GM19455 (cell line): ENCODE measurements at regions not wholly inside any gene's neighbourhood (a gene's known extent, or its start where the extent isn't known, plus 50 kb on each side); places are given as distances from the start of the nearest gene placed in this dataset.
"Not testable (repeated sequence)": the region's sequence is repeated elsewhere in the genome, so short reads cannot be mapped to it uniquely, and the experiment has no call there.

Experiments used
- ATAC-seq: cut with Tn5 transposase; IDR thresholded peaks from one replicate; pipeline ENCODE4 v1.9.1; 2021; ENCODE audit not compliant: unreplicated experiment

DNA sequence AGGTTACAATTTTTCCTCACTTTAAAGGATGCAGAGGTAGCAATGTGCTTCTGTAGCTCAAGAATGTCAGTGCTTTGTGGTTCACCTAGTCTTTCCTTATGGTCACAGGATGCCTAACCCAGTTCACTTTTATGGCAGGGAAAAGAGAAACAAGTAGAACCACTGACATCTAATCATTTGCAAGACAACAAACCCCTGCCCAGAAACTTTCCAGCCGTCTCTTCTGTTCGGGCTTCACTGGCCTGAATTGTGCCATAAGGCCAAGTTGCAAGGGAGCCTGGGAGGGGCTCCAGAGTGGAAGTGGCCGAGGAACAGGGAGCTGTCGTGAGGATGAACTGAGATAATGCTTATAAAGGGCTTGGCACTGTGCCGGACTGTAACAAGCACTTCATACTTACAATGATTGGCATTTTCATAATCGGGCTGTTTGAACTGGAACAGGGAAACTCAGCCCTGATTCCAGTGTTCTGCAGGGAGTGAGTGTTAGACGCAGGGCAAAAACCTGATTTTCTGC, 212.6 kb downstream of the BCAS1 start:
- no peak for ATAC-seq

GRCh38 chr20:53856300-53857295, 213.8 kb downstream of the BCAS1 start:
- no peak for ATAC-seq

DNA sequence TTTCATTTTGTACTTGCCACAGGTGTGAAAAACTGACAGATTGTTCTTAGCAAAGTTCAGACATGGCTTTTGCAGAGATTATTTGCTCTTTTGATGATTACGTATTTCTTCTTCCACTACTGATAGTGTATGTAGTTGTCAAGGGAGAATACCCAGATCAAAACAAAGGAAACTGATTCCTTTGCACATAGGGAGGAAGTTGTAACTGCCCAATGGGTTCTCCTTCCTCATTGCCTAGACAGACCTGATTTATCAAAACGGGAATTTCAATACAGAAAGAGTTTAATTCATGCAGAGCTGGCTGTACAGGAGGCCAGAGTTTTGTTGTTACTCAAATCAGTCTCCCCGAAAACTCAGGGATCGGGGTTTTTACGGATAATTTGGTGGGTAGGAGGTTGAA, 214.7 kb downstream of the BCAS1 start:
- no peak for ATAC-seq

- ATAC-seq, result not testable (repeated sequence)
Observed at GRCh38 chr20:53854609-53854926, 215.8 kb downstream of the BCAS1 start.

GRCh38 chr20:53853111-53853713, 217.2 kb downstream of the BCAS1 start:
- ATAC-seq, result no peak

DNA sequence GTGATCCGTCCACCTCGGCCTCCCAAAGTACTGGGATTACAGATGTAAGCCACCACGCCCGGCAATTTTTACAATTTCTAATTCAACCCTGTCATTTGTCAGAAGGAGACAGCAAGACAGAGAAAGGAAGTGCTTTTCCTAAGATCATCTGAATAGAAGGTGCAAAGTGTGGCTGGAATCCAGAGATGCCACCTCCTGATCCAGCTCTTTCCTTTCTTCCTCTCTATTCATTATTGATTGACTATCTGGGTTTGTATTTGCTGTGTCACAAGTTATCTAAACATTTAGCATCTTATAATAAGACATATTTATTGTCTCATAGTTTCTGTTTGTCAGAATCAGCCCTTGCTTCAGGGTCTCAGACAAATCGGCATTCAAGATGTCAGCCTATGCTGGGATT, 217.7 kb downstream of the BCAS1 start:
- ATAC-seq, result no peak

DNA sequence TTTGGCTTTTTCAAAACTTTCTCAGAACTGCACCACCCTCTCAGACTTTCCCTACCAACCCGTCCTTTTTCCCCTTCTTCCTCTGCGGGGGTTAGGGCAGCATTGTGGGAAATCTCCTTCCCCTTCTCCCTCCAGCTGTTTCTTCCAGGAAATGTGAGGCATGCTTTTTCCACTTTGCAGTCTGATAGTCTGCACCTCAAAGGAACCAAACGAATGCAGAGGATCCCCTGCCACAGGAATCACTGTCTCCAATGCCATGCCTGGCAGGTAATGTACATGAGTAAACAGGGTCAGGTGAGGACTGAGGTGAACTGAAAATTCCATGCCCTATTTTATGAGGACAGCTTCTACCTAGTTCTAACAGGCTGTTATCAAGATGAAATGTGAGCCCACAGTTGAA, 218.4 kb downstream of the BCAS1 start:
- ATAC-seq, result no peak

DNA sequence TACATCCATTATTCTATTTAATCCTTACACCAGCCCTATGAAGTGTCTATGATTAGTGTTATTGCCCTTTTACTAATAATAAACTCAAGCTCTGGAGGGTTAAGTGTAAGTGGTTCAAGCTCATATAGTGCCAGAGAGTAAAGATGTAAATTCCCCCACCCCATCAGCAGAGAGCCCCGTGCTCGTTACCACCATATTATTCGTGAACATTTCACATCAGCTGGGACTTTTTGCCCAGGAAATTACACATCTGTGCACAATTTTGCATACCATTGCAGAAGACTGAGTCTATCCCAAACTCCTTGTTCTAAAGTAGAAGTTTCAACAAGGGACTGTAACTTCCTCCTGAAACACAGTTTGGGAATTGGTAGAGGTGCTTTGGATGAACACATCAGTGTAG, 220.1 kb downstream of the BCAS1 start:
- ATAC-seq, result no peak

- no peak for ATAC-seq
Observed at GRCh38 chr20:53849471-53850059, 220.8 kb downstream of the BCAS1 start.

- no peak for ATAC-seq
Observed at GRCh38 chr20:53848304-53848703, 222.1 kb downstream of the BCAS1 start.

- no peak for ATAC-seq
Observed at GRCh38 chr20:53847837-53848170, 222.6 kb downstream of the BCAS1 start.

DNA sequence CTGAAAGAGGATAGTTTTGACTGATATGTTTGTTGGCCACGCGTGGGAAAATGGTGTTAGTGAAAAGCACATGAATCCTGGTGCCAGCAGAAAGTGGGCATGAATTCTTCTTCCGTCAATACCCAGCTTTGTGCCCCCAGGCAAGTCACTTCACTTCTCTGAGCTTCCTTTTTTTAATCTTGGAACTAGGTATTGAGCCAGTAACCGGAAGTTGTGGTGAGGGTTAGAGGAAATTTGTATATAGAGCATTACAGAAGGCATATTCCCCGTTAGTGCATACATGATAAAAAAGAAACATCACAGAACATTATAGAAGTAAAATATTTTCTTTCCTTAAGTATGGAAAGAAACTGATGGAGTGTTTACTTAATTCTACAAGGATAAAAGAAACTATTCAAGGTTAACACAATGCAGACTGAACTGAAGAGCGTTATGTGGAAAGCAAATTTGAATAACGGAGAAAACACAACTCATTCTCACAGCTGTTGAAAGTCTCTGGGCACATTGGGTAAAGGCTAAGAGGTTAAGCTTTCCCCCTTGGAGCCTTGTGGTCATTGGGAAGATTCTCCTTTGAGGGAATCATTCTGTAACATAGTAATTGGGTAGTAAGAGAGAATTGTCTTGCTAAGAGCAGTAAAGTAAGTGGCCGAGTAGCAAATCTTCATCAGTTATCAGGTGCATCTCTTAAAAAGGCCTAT, 223.1 kb downstream of the BCAS1 start:
- no peak for ATAC-seq

- ATAC-seq, result no peak
Observed at GRCh38 chr20:53846640-53847039, 223.8 kb downstream of the BCAS1 start.

DNA sequence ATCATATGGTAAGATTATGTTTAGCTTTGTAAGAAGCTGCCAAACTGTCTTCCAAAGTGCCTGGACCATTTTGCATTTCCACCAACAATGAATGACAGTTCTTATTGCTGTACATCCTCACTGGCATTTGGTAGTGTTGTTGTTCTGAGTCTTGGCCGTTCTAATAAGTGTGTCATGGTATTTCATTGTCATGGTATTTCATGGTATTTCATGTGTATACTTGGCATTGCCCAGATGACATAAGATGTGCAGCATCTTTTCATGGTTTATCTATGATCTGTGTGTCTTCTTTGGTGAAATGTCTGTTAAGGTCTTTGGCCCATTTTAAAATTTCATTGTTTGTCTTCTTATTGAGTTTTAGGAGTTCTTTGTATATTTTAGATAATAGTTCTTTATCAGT, 224.4 kb downstream of the BCAS1 start:
- ATAC-seq, result no peak

- no peak for ATAC-seq
Observed at GRCh38 chr20:53844259-53844658, 226.1 kb downstream of the BCAS1 start.

GRCh38 chr20:53843645-53844044, 226.7 kb downstream of the BCAS1 start:
- ATAC-seq, result no peak

- no peak for ATAC-seq
Observed at GRCh38 chr20:53842301-53843099, 227.9 kb downstream of the BCAS1 start.

DNA sequence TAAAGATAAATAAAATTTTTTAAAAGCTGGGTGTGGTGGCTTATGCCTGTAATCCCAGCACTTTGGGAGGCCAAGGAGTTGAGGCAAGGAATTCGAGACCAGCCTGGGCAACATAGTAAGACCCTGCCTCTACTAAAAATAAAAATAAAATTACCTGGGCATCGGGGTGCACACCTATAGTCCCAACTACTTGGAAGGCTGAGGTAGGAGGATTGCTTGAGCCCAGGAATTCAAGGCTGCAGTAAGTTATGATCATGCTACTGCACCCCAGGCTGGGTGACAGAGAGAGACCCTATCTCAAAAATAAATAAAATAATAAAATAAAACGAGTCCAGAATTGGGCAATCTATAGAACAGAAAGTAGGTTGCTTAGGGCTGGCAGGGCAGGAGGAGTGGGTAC, 228.7 kb downstream of the BCAS1 start:
- no peak for ATAC-seq

DNA sequence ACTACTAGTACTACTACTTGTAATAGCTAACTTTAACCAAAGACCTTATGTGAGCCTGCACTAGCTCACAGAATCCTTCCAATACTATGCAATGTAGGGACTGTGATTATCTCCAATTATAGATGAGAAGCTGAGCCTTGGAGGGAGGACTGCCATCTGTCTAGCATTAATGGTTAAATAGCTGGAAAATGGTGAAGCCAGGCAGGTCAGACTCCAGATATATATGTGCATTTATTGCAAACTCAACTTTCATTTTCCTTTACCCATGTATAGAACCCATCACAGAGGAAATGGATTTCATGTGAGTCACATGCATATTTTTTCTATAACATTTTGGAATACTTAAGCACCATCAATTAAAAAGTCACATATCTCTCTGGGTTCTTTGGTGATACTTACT, 229.9 kb downstream of the BCAS1 start:
- ATAC-seq, result no peak

DNA sequence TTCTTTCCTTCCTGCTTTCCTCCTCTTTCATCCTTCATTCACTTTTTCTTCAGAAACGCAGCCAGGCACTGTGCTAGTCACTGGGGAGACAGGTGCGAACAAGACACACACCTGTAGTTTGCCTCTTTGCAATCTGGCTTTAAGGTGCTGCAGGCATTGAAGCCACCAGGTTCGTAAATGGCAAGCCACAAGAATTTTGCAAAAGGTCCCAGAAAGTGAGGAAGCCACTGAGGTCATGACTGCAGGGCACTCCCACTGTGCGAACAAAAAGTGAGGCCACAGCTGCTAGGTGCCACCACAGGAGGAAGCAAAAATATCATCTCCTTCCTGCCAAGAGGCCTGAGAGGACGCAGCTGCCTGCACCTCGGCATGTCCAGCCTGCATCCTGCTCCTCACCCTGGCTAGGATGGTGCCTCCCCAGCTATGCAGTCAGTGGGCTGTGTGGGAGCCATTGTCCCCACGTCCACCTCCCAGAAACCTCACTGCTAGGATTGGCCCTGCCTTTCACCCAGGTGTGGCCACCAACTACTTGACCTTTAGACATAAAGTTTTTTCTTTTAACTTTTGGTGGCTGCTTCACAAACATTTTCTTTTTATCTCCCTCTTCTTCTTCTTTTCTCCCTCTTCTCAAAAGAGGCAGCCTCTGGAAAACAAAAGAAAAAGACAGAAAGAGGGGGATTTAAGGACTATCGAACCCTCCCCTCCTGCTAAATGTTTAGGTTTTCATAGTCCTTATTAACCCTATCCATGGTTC, 230.8 kb downstream of the BCAS1 start:
- ATAC-seq, result peak; percentile 69
